HG02852 (cell line): ENCODE measurements at regions not wholly inside any gene's neighbourhood (a gene's known extent, or its start where the extent isn't known, plus 50 kb on each side); places are given as distances from the start of the nearest gene placed in this dataset.

Source experiments
- ATAC-seq: cut with Tn5 transposase; IDR thresholded peaks from one replicate; pipeline ENCODE4 v1.9.1; 2021; ENCODE audit warnings: mild to moderate bottlenecking, moderate library complexity; ENCODE audit not compliant: unreplicated experiment

- ATAC-seq = no peak
Observed at GRCh38 chr17:77320044-77320440, 179.3 kb downstream of the SEC14L1 start.

- no peak for ATAC-seq
Observed at GRCh38 chr17:77320485-77321256, 179.9 kb downstream of the SEC14L1 start.

- no peak for ATAC-seq
Observed at GRCh38 chr17:77321649-77322513, 181.1 kb downstream of the SEC14L1 start.

GRCh38 chr17:77322514-77323412 is 182.0 kb downstream of the SEC14L1 start:
- ATAC-seq = no peak

- ATAC-seq = no peak
Observed at GRCh38 chr17:77323413-77324171, 182.8 kb downstream of the SEC14L1 start.

GRCh38 chr17:77324227-77324626 is 183.5 kb downstream of the SEC14L1 start:
- ATAC-seq = no peak

GRCh38 chr17:77325577-77326075 is 184.9 kb downstream of the SEC14L1 start:
- peak; percentile 24 for ATAC-seq

GRCh38 chr17:77326076-77326591 is 185.4 kb downstream of the SEC14L1 start:
- ATAC-seq = no peak

GRCh38 chr17:77326636-77327035 is 185.9 kb downstream of the SEC14L1 start:
- no peak for ATAC-seq

- no peak for ATAC-seq
Observed at GRCh38 chr17:77327181-77327565, 186.4 kb downstream of the SEC14L1 start.

- ATAC-seq = no peak
Observed at GRCh38 chr17:77327566-77328464, 187.0 kb downstream of the SEC14L1 start.

GRCh38 chr17:77328823-77329740 is 188.3 kb downstream of the SEC14L1 start:
- ATAC-seq = no peak

- no peak for ATAC-seq
Observed at GRCh38 chr17:77329741-77330531, 189.2 kb downstream of the SEC14L1 start.

GRCh38 chr17:77330602-77331081 is 189.9 kb downstream of the SEC14L1 start:
- ATAC-seq = no peak

GRCh38 chr17:77331301-77331864 is 190.6 kb downstream of the SEC14L1 start:
- ATAC-seq = peak; percentile 59
